Smooth muscle cell (in vitro differentiated cells): ENCODE measurements at regions not wholly inside any gene's neighbourhood (a gene's known extent, or its start where the extent isn't known, plus 50 kb on each side); places are given as distances from the start of the nearest gene placed in this dataset.

Source experiments
- DNase-seq: peaks from one replicate; lab custom pipeline; 2025; ENCODE audit not compliant: unreplicated experiment; lab: John Stamatoyannopoulos, UW
- H2AFZ ChIP-seq: fragments of 200-600 bp; sonication (generic); 2 replicates; pipeline ENCODE4 v1.6.0; 2016; ENCODE audit warnings: antibody characterized with exemption, low read depth, mild to moderate bottlenecking
- H3F3A ChIP-seq: fragments of 200-600 bp; sonication (generic); 2 replicates; pipeline ENCODE4 v1.6.0; 2017; ENCODE audit warnings: antibody characterized with exemption, low read depth
- H3K27ac ChIP-seq: fragments of 200-600 bp; sonication (generic); 2 replicates; pipeline ENCODE4 v1.5.1; 2016; ENCODE audit warnings: low read depth, mild to moderate bottlenecking
- H3K27me3 ChIP-seq: fragments of 200-600 bp; sonication (generic); 2 replicates; pipeline ENCODE4 v1.6.1; 2016; ENCODE audit warnings: low read depth, mild to moderate bottlenecking
- H3K36me3 ChIP-seq: fragments of 200-600 bp; sonication (generic); 2 replicates; pipeline ENCODE4 v1.5.1; 2016; ENCODE audit warnings: low read depth
- H3K4me1 ChIP-seq: fragments of 200-600 bp; sonication (generic); 2 replicates; pipeline ENCODE4 v1.5.1; 2016; ENCODE audit warnings: low read depth
- H3K4me2 ChIP-seq: fragments of 200-600 bp; sonication (generic); 2 replicates; pipeline ENCODE4 v1.6.0; 2016; ENCODE audit warnings: mild to moderate bottlenecking
- H3K4me3 ChIP-seq: fragments of 200-600 bp; sonication (generic); 2 replicates; pipeline ENCODE4 v1.5.1; 2016; ENCODE audit warnings: mild to moderate bottlenecking
- H3K79me2 ChIP-seq: fragments of 200-600 bp; sonication (generic); 2 replicates; pipeline ENCODE4 v1.6.0; 2016; ENCODE audit warnings: low read depth, mild to moderate bottlenecking
- H3K9ac ChIP-seq: fragments of 200-600 bp; sonication (generic); 2 replicates; pipeline ENCODE4 v1.6.0; 2016; ENCODE audit warnings: low read depth
- H3K9me3 ChIP-seq: fragments of 200-600 bp; sonication (generic); replicated peaks from 2 replicates; pipeline ENCODE4 v1.5.1; 2016; ENCODE audit warnings: low read depth
- H4K20me1 ChIP-seq: fragments of 200-600 bp; sonication (generic); 2 replicates; pipeline ENCODE4 v1.6.0; 2016; ENCODE audit warnings: low read depth
- CTCF ChIP-seq: fragments of 200-600 bp; sonication (generic); IDR thresholded peaks from 2 replicates; pipeline ENCODE4 v1.5.1; 2017; ENCODE audit warnings: borderline replicate concordance, mild to moderate bottlenecking, antibody characterized with exemption; ENCODE audit not compliant: insufficient read depth, poor library complexity, severe bottlenecking
- WGBS: methylation state at CpG from one replicate; pipeline ENCODE4 v1.1.7; 2016; ENCODE audit warnings: low lambda C conversion rate; 5-methylcytosine and 5-hydroxymethylcytosine counted together

GRCh38 chr10:131033166-131034085 is 278.1 kb downstream of the TCERG1L start:
- no peak for TF ChIP-seq CTCF
- Histone ChIP-seq H3K4me1 (no peaks in the 10 kb centered on the region), H4K20me1 (no peaks in the 10 kb centered on the region), H3K4me3 (no peak overlapping the region), H3K36me3 (no peaks in the 10 kb centered on the region), H3F3A (no peaks in the 10 kb centered on the region), H3K79me2 (no peaks in the 10 kb centered on the region), H3K27me3 (peaks cover 7% of the 10 kb centered on the region), H3K9me3 (no peaks in the 10 kb centered on the region), H3K27ac (no peak overlapping the region), H3K4me2 (no peak overlapping the region), H2AFZ (no peak overlapping the region), H3K9ac (no peak overlapping the region)
- WGBS: 76% methylated on average over 10 of the region's 10 CpGs
- no peak for DNase-seq

- Histone ChIP-seq H3K36me3 (no peaks in the 10 kb centered on the region), H3K27ac (no peak overlapping the region), H3K9ac (no peak overlapping the region), H3K27me3 (peaks cover 7% of the 10 kb centered on the region), H3K4me2 (no peak overlapping the region), H4K20me1 (no peaks in the 10 kb centered on the region), H3F3A (no peaks in the 10 kb centered on the region), H3K9me3 (no peaks in the 10 kb centered on the region), H3K79me2 (no peaks in the 10 kb centered on the region), H3K4me1 (no peaks in the 10 kb centered on the region), H2AFZ (no peak overlapping the region), H3K4me3 (no peak overlapping the region)
- WGBS: 89% methylated on average over 8 of the region's 8 CpGs
- no peak for TF ChIP-seq CTCF
- no peak for DNase-seq
These were observed 277.1 kb downstream of the TCERG1L start for GRCh38 chr10:131034451-131034850.

GRCh38 chr10:131035779-131036178 is 275.7 kb downstream of the TCERG1L start:
- H3K4me3 ChIP-seq: no peak overlapping the region
- H2AFZ ChIP-seq: no peak overlapping the region
- H3K4me1 ChIP-seq: no peaks in the 10 kb centered on the region
- H3K36me3 ChIP-seq: no peaks in the 10 kb centered on the region
- H3F3A ChIP-seq: no peaks in the 10 kb centered on the region
- H3K79me2 ChIP-seq: no peaks in the 10 kb centered on the region
- no peak overlapping the region for H3K9ac ChIP-seq
- no peak for TF ChIP-seq CTCF
- H3K9me3 ChIP-seq: no peaks in the 10 kb centered on the region
- H3K27ac ChIP-seq: no peak overlapping the region
- 68% methylated on average over 12 of the region's 12 CpGs for WGBS
- H4K20me1 ChIP-seq: no peaks in the 10 kb centered on the region
- no peak overlapping the region for H3K4me2 ChIP-seq
- DNase-seq: no peak
- H3K27me3 ChIP-seq: peaks cover 3% of the 10 kb centered on the region

GRCh38 chr10:131038056-131038455 is 273.5 kb downstream of the TCERG1L start:
- Histone ChIP-seq H3K4me2 (no peak overlapping the region), H2AFZ (no peak overlapping the region), H3K9ac (no peak overlapping the region), H3K27ac (no peak overlapping the region), H3K9me3 (no peaks in the 10 kb centered on the region), H4K20me1 (no peaks in the 10 kb centered on the region), H3K4me1 (no peaks in the 10 kb centered on the region), H3F3A (no peaks in the 10 kb centered on the region), H3K4me3 (no peak overlapping the region), H3K27me3 (peaks cover 3% of the 10 kb centered on the region), H3K36me3 (no peaks in the 10 kb centered on the region), H3K79me2 (no peaks in the 10 kb centered on the region)
- no peak for DNase-seq
- WGBS: 92% methylated on average over 6 of the region's 6 CpGs
- TF ChIP-seq CTCF: no peak
